Heart left ventricle (tissue), 16 donors: ENCODE measurements at regions not wholly inside any gene's neighbourhood (a gene's known extent, or its start where the extent isn't known, plus 50 kb on each side); places are given as distances from the start of the nearest gene placed in this dataset.
"Not testable (repeated sequence)": the region's sequence is repeated elsewhere in the genome, so short reads cannot be mapped to it uniquely, and the experiment has no call there.

ENCODE experiments used
- ATAC-seq, 4 donors: fragments of 200-7000 bp; cut with Tn5 transposase; one replicate each; pipeline ENCODE4 v1.9.1; 2020 to 2022; ENCODE audit warnings: moderate library complexity in 4 of 4, mild to moderate bottlenecking in 3 of 4, moderate number of reproducible peaks in 1 of 4
- DNase-seq, 5 donors: peaks; one replicate each; pipeline ENCODE4 v3.0.0-alpha.2; 2020
- H3K27ac ChIP-seq, 12 donors: fragments of 200-600 bp; sonication (generic) in 4 of 12; one replicate each; pipeline versions ENCODE4 v1.5.0 to v1.8.0; 2016 to 2022; ENCODE audit warnings: mild to moderate bottlenecking in 2 of 12
- H3K27me3 ChIP-seq, 9 donors: fragments of 200-600 bp; sonication (generic) in 2 of 9; one replicate each; pipeline versions ENCODE4 v1.5.1 to v1.8.0; 2016 to 2022; ENCODE audit warnings: mild to moderate bottlenecking in 3 of 9
- H3K36me3 ChIP-seq, 9 donors: fragments of 200-600 bp; sonication (generic) in 2 of 9; one replicate each; pipeline versions ENCODE4 v1.5.0 to v1.8.0; 2018 to 2022; ENCODE audit warnings: mild to moderate bottlenecking in 2 of 9
- H3K4me1 ChIP-seq, 12 donors: fragments of 200-600 bp; sonication (generic) in 4 of 12; one replicate each; pipeline versions ENCODE4 v1.5.0 to v1.8.0; 2016 to 2022; ENCODE audit warnings: mild to moderate bottlenecking in 3 of 12
- H3K4me3 ChIP-seq, 12 donors: fragments of 200-600 bp; sonication (generic) in 4 of 12; one replicate each; pipeline versions ENCODE4 v1.5.0 to v1.8.0; 2017 to 2022; ENCODE audit warnings: mild to moderate bottlenecking in 9 of 12, moderate library complexity in 4 of 12
- H3K9me3 ChIP-seq, 12 donors: fragments of 200-600 bp; sonication (generic) in 4 of 12; one replicate each; pipeline versions ENCODE4 v1.5.0 to v1.8.0; 2016 to 2022; ENCODE audit warnings: mild to moderate bottlenecking in 1 of 12
- CTCF ChIP-seq, 12 donors: fragments of 200-600 bp; sonication (generic) in 4 of 12; IDR thresholded peaks; one replicate each; pipeline versions ENCODE4 v1.5.0 to v1.8.0; 2018 to 2022; ENCODE audit warnings: antibody characterized with exemption in 12 of 12, mild to moderate bottlenecking in 5 of 12
- POLR2A ChIP-seq, 2 donors: fragments of 450-650 bp; IDR thresholded peaks; one replicate each; pipeline ENCODE4 v1.6.1; 2017; ENCODE audit warnings: antibody characterized with exemption in 2 of 2, mild to moderate bottlenecking in 2 of 2, moderate library complexity in 2 of 2
- WGBS, 4 donors: extraction: QIAGEN DNeasy Blood & Tissue Kit in 2 of 4; methylation state at CpG; one replicate each; pipeline versions ENCODE4 v1.1.5 to v1.1.7; 2013 to 2018; 5-methylcytosine and 5-hydroxymethylcytosine counted together
- intact Hi-C, 10 donors: fragments of 100-400 bp; cut with DNase I; formaldehyde crosslinking; loops; one replicate each; pipeline versions ENCODE4 v1.11.1 to v1.14.2; 2022
- donor health status: ischemic (EF 13 %, LVEDD 7.1; RV severe dilation, severe dysfunction).
- donor health status: healthy with polysubstance abuse.
- donor health status: DM: no; HTN: yes; CAD: no.
- donor health status: DM: no; HTN: no; CAD: no.
- donor health status: ischemic (EF 25% LVEDD 6.9; RV normal size, moderate dysfunction).
- donor health status: ischemic (EF 25% LVEDD 5.7; RV mildly dilated, moderate dysfunction).
- donor health status: healthy.
- donor health status: DM: yes; HTN: yes; CAD: no.
- donor health status: ischemic (EF 35%, LVEDD 5.7; RV mildly dilated, moderate dysfunction).
- donor health status: nonischemic (EF 11% LVEDD 7.7; RV severe dilation, severe dysfunction).
- donor health status: DM: yes; HTN: yes; CAD: no.
- donor health status: PGD.
- donor health status: ischemic (EF 29% LVEDD 5.4; RV normal size, mild dysfunction).
- donor health status: nonischemic (EF 23%, LVEDD 6.1; RV moderate dilation, normal function).

GRCh38 chr15:39419651-39420050, 161.2 kb upstream of the THBS1 start:
- TF ChIP-seq CTCF (IDR thresholded peaks at IDR 0.05) (no peak), POLR2A (IDR thresholded peaks at IDR 0.05) (no peak)
- DNase-seq (no peak), ATAC-seq (no peak)
- Histone ChIP-seq H3K36me3 (no peaks in the 10 kb centered on the region), H3K4me1 (peaks cover 0 to 8% (median 0%) of the 10 kb centered on the region in 12 donors), H3K27ac (no peak overlapping the region), H3K27me3 (no peaks in the 10 kb centered on the region), H3K9me3 (no peaks in the 10 kb centered on the region), H3K4me3 (no peak overlapping the region)
- intact Hi-C loops = no loop called here
- 64 to 67% (median 65%) methylated on average over 3 of the region's 3 CpGs for WGBS, 4 donors

GRCh38 chr15:39420123-39420852, 160.6 kb upstream of the THBS1 start:
- ATAC-seq, H3K4me1 ChIP-seq, H3K9me3 ChIP-seq, H3K27ac ChIP-seq, H3K36me3 ChIP-seq, intact Hi-C loops, DNase-seq, H3K4me3 ChIP-seq, H3K27me3 ChIP-seq: not testable (repeated sequence)
- 95 to 96% (median 96%) methylated on average over 13 to 19 of the region's 19 CpGs for WGBS, 4 donors

- H3K27ac ChIP-seq, DNase-seq, H3K36me3 ChIP-seq, H3K4me3 ChIP-seq, ATAC-seq, H3K27me3 ChIP-seq, intact Hi-C loops, H3K9me3 ChIP-seq, H3K4me1 ChIP-seq: not testable (repeated sequence)
- WGBS, 4 donors = 74 to 88% (median 85%) methylated on average over 4 to 14 of the region's 14 CpGs
Measured at GRCh38 chr15:39420853-39421192, 160.1 kb upstream of the THBS1 start.

- Histone ChIP-seq H3K27ac (peak overlapping the region; percentile 22 to 83 (median 64)), H3K4me3 (peak overlapping the region in 3 of 12 donors; percentile 13 to 36 (median 24)), H3K4me1 (peaks cover 0 to 54% (median 22%) of the 10 kb centered on the region in 12 donors), H3K27me3 (no peaks in the 10 kb centered on the region), H3K9me3 (no peaks in the 10 kb centered on the region), H3K36me3 (no peaks in the 10 kb centered on the region)
- DNase-seq (peak; percentile 28 to 80 (median 56)), ATAC-seq (peak; percentile 59 to 73 (median 68))
- intact Hi-C loops = no loop called here
- 48 to 67% (median 63%) methylated on average over 15 to 19 of the region's 19 CpGs for WGBS, 4 donors
- TF ChIP-seq CTCF (IDR thresholded peaks at IDR 0.05) = no peak
- no peak for TF ChIP-seq POLR2A (IDR thresholded peaks at IDR 0.05)
Measured at GRCh38 chr15:39426552-39427532, 154.0 kb upstream of the THBS1 start.

- H3K27me3 ChIP-seq = no peaks in the 10 kb centered on the region
- no peak for TF ChIP-seq CTCF (IDR thresholded peaks at IDR 0.05)
- TF ChIP-seq POLR2A (IDR thresholded peaks at IDR 0.05) = no peak
- intact Hi-C loops = loop anchor here in 1 of 10 donors (2.0 kb wide), 1 partner anchor 153 kb away; the partner anchor contains the start of gene THBS1
- 23 to 58% (median 40%) methylated on average over 3 of the region's 3 CpGs for WGBS, 4 donors
- H3K9me3 ChIP-seq = no peaks in the 10 kb centered on the region
- peak overlapping the region in 1 of 12 donors; percentile 36 for H3K4me3 ChIP-seq
- peak in 3 of 5 donors; percentile 14 to 77 (median 56) for DNase-seq
- no peaks in the 10 kb centered on the region for H3K36me3 ChIP-seq
- ATAC-seq = peak; percentile 87 to 95 (median 91)
- peaks cover 0 to 63% (median 27%) of the 10 kb centered on the region in 12 donors for H3K4me1 ChIP-seq
- H3K27ac ChIP-seq = peak overlapping the region; percentile 22 to 83 (median 64)
Measured at GRCh38 chr15:39427705-39428104, 153.2 kb upstream of the THBS1 start.
